CD8-positive, alpha-beta memory T cell (primary cell): ENCODE measurements at regions not wholly inside any gene's neighbourhood (a gene's known extent, or its start where the extent isn't known, plus 50 kb on each side); places are given as distances from the start of the nearest gene placed in this dataset.
A peak's percentile ranks its signal among the peaks of the same experiment; 100 is the strongest.

Experiments
- CTCF ChIA-PET: fragments of 350-600 bp; sonication (Branson Sonifier 250); formaldehyde crosslinking; loops from one replicate; lab custom pipeline; 2021; ENCODE audit warnings: antibody characterized with exemption; lab: Charles Lee
- POLR2A ChIA-PET: fragments of 350-600 bp; sonication (Branson Sonifier 250); formaldehyde crosslinking; loops from one replicate; lab custom pipeline; 2021; ENCODE audit warnings: antibody characterized with exemption; lab: Charles Lee
- DNase-seq, 5 donors: peaks; one replicate each; pipeline versions ENCODE4 v3.0.0 to v3.0.0-alpha.2; 2020 to 2022; ENCODE audit warnings: mixed read lengths in 1 of 5
- H3K27ac ChIP-seq: one replicate; pipeline ENCODE4 v1.7.0; 2013; ENCODE audit warnings: low read depth, mild to moderate bottlenecking, low read length, moderate library complexity
- H3K27me3 ChIP-seq: 2 replicates; pipeline ENCODE4 v1.7.0; 2013; ENCODE audit warnings: low read length, mild to moderate bottlenecking; ENCODE audit not compliant: insufficient read depth, poor library complexity, severe bottlenecking
- H3K36me3 ChIP-seq: 2 replicates; pipeline ENCODE4 v1.7.0; 2013; ENCODE audit warnings: mild to moderate bottlenecking, low read length, moderate library complexity; ENCODE audit not compliant: insufficient read depth
- H3K4me1 ChIP-seq: 2 replicates; pipeline ENCODE4 v1.7.0; 2013; ENCODE audit warnings: mild to moderate bottlenecking, low read length, moderate library complexity; ENCODE audit not compliant: insufficient read depth
- H3K4me3 ChIP-seq: 2 replicates; pipeline ENCODE4 v1.7.0; 2013; ENCODE audit warnings: mild to moderate bottlenecking, low read length
- H3K9me3 ChIP-seq: 2 replicates; pipeline ENCODE4 v1.7.0; 2013; ENCODE audit warnings: mild to moderate bottlenecking, low read length
- H3K27ac Mint-ChIP-seq, 8 donors: one replicate each; pipeline ENCODE4 v1.8.0; 2020 to 2021; ENCODE audit warnings: mixed read lengths in 8 of 8, mild to moderate bottlenecking in 6 of 8, inconsistent platforms in 3 of 8, moderate library complexity in 3 of 8
- H3K27me3 Mint-ChIP-seq, 2 donors: one replicate each; pipeline ENCODE4 v1.8.0; 2020 to 2021; ENCODE audit warnings: mixed read lengths in 2 of 2, mild to moderate bottlenecking in 1 of 2, moderate library complexity in 1 of 2
- H3K36me3 Mint-ChIP-seq, 3 donors: one replicate each; pipeline ENCODE4 v1.8.0; 2020 to 2021; ENCODE audit warnings: mixed read lengths in 3 of 3, inconsistent platforms in 1 of 3, mild to moderate bottlenecking in 1 of 3
- H3K4me1 Mint-ChIP-seq, 3 donors: one replicate each; pipeline ENCODE4 v1.8.0; 2020 to 2021; ENCODE audit warnings: mixed read lengths in 3 of 3, inconsistent platforms in 1 of 3, mild to moderate bottlenecking in 1 of 3
- H3K4me3 Mint-ChIP-seq, 7 donors: one replicate each; pipeline ENCODE4 v1.8.0; 2020 to 2021; ENCODE audit warnings: mixed read lengths in 7 of 7, mild to moderate bottlenecking in 6 of 7, moderate library complexity in 4 of 7, inconsistent platforms in 2 of 7
- H3K9me3 Mint-ChIP-seq, 5 donors: one replicate each; pipeline ENCODE4 v1.8.0; 2020 to 2022; ENCODE audit warnings: mixed read lengths in 5 of 5, mild to moderate bottlenecking in 3 of 5, moderate library complexity in 2 of 5, inconsistent platforms in 1 of 5

GRCh38 chr4:112926819-112927218 is 122.6 kb upstream of the ANK2 start:
- Histone ChIP-seq H3K4me3 (no peak overlapping the region), H3K27ac (no peak overlapping the region), H3K4me1 (no peaks in the 10 kb centered on the region), H3K9me3 (no peaks in the 10 kb centered on the region), H3K27me3 (no peaks in the 10 kb centered on the region), H3K36me3 (no peaks in the 10 kb centered on the region)
- Mint-ChIP-seq H3K4me1 (no peaks in the 10 kb centered on the region), H3K36me3 (no peaks in the 10 kb centered on the region), H3K9me3 (no peaks in the 10 kb centered on the region), H3K27ac (no peak overlapping the region), H3K4me3 (no peak overlapping the region), H3K27me3 (peaks cover 2 to 15% of the 10 kb centered on the region in 2 donors)
- ChIA-PET CTCF (no interaction called here), POLR2A (no interaction called here)
- no peak for DNase-seq

- no peak overlapping the region for H3K27ac Mint-ChIP-seq
- Histone ChIP-seq H3K4me1 (no peaks in the 10 kb centered on the region), H3K9me3 (no peaks in the 10 kb centered on the region), H3K27ac (no peak overlapping the region), H3K27me3 (no peaks in the 10 kb centered on the region), H3K36me3 (no peaks in the 10 kb centered on the region), H3K4me3 (no peak overlapping the region)
- no peaks in the 10 kb centered on the region for H3K9me3 Mint-ChIP-seq
- H3K27me3 Mint-ChIP-seq, result peaks cover 4 to 11% of the 10 kb centered on the region in 2 donors
- H3K4me3 Mint-ChIP-seq, result no peak overlapping the region
- no peak for DNase-seq
- ChIA-PET CTCF (no interaction called here), POLR2A (no interaction called here)
- H3K4me1 Mint-ChIP-seq, result no peaks in the 10 kb centered on the region
- no peaks in the 10 kb centered on the region for H3K36me3 Mint-ChIP-seq
Measured at GRCh38 chr4:112927544-112927943, 121.9 kb upstream of the ANK2 start.

GRCh38 chr4:112931001-112931400 is 118.5 kb upstream of the ANK2 start:
- Mint-ChIP-seq H3K27me3 (peaks cover 4 to 8% of the 10 kb centered on the region in 2 donors), H3K4me1 (no peaks in the 10 kb centered on the region), H3K9me3 (peaks cover 0 to 2% (median 0%) of the 10 kb centered on the region in 5 donors), H3K4me3 (no peak overlapping the region), H3K27ac (no peak overlapping the region), H3K36me3 (no peaks in the 10 kb centered on the region)
- Histone ChIP-seq H3K27ac (no peak overlapping the region), H3K27me3 (no peaks in the 10 kb centered on the region), H3K36me3 (no peaks in the 10 kb centered on the region), H3K4me1 (no peaks in the 10 kb centered on the region), H3K4me3 (no peak overlapping the region), H3K9me3 (no peaks in the 10 kb centered on the region)
- DNase-seq, result no peak
- CTCF ChIA-PET, result no interaction called here
- POLR2A ChIA-PET, result no interaction called here

GRCh38 chr4:112933790-112934189 is 115.7 kb upstream of the ANK2 start:
- no peak overlapping the region for H3K27ac Mint-ChIP-seq
- H3K4me3 Mint-ChIP-seq, result no peak overlapping the region
- CTCF ChIA-PET, result no interaction called here
- H3K36me3 ChIP-seq, result no peaks in the 10 kb centered on the region
- no peaks in the 10 kb centered on the region for H3K36me3 Mint-ChIP-seq
- POLR2A ChIA-PET, result no interaction called here
- no peak for DNase-seq
- no peaks in the 10 kb centered on the region for H3K4me1 Mint-ChIP-seq
- no peak overlapping the region for H3K27ac ChIP-seq
- H3K4me3 ChIP-seq, result no peak overlapping the region
- H3K4me1 ChIP-seq, result no peaks in the 10 kb centered on the region
- peaks cover 0 to 2% (median 0%) of the 10 kb centered on the region in 5 donors for H3K9me3 Mint-ChIP-seq
- peaks cover 6 to 8% of the 10 kb centered on the region in 2 donors for H3K27me3 Mint-ChIP-seq
- H3K9me3 ChIP-seq, result no peaks in the 10 kb centered on the region
- no peaks in the 10 kb centered on the region for H3K27me3 ChIP-seq

- no peaks in the 10 kb centered on the region for H3K4me1 ChIP-seq
- ChIA-PET CTCF (interaction anchor here (1.5 to 1.6 kb wide), 3 partner anchors 10 to 15 kb away, joined by 3 to 9 read pairs (median 6); no protein-coding TSS in a partner anchor), POLR2A (no interaction called here)
- Mint-ChIP-seq H3K4me1 (no peaks in the 10 kb centered on the region), H3K4me3 (no peak overlapping the region), H3K9me3 (peaks cover 0 to 2% (median 0%) of the 10 kb centered on the region in 5 donors), H3K36me3 (no peaks in the 10 kb centered on the region), H3K27ac (peak overlapping the region in 1 of 8 donors; percentile 41), H3K27me3 (peaks cover 3 to 5% of the 10 kb centered on the region in 2 donors)
- H3K36me3 ChIP-seq, result no peaks in the 10 kb centered on the region
- no peak overlapping the region for H3K4me3 ChIP-seq
- no peak overlapping the region for H3K27ac ChIP-seq
- no peaks in the 10 kb centered on the region for H3K27me3 ChIP-seq
- no peak for DNase-seq
- H3K9me3 ChIP-seq, result no peaks in the 10 kb centered on the region
Measured at GRCh38 chr4:112938461-112939058, 110.9 kb upstream of the ANK2 start.

GRCh38 chr4:112939901-112940300 is 109.6 kb upstream of the ANK2 start:
- Histone ChIP-seq H3K36me3 (no peaks in the 10 kb centered on the region), H3K27me3 (no peaks in the 10 kb centered on the region), H3K9me3 (no peaks in the 10 kb centered on the region), H3K4me3 (no peak overlapping the region), H3K27ac (no peak overlapping the region), H3K4me1 (no peaks in the 10 kb centered on the region)
- no peak for DNase-seq
- no peaks in the 10 kb centered on the region for H3K4me1 Mint-ChIP-seq
- H3K9me3 Mint-ChIP-seq, result no peaks in the 10 kb centered on the region
- CTCF ChIA-PET, result interaction anchor here (1.5 kb wide), 1 partner anchor 9 kb away, joined by 3 read pairs; no protein-coding TSS in a partner anchor
- H3K27me3 Mint-ChIP-seq, result peaks cover 3 to 10% of the 10 kb centered on the region in 2 donors
- H3K36me3 Mint-ChIP-seq, result no peaks in the 10 kb centered on the region
- POLR2A ChIA-PET, result no interaction called here
- H3K27ac Mint-ChIP-seq, result no peak overlapping the region
- no peak overlapping the region for H3K4me3 Mint-ChIP-seq

- Histone ChIP-seq H3K9me3 (no peaks in the 10 kb centered on the region), H3K36me3 (no peaks in the 10 kb centered on the region), H3K27ac (no peak overlapping the region), H3K4me3 (no peak overlapping the region), H3K4me1 (no peaks in the 10 kb centered on the region), H3K27me3 (no peaks in the 10 kb centered on the region)
- DNase-seq, result no peak
- Mint-ChIP-seq H3K27me3 (peaks cover 3 to 13% of the 10 kb centered on the region in 2 donors), H3K4me1 (no peaks in the 10 kb centered on the region), H3K4me3 (no peak overlapping the region), H3K27ac (no peak overlapping the region), H3K9me3 (no peaks in the 10 kb centered on the region), H3K36me3 (no peaks in the 10 kb centered on the region)
- ChIA-PET CTCF (interaction anchor here (1.5 kb wide), 1 partner anchor 8 kb away, joined by 3 read pairs; no protein-coding TSS in a partner anchor), POLR2A (no interaction called here)
Measured at GRCh38 chr4:112940336-112940735, 109.1 kb upstream of the ANK2 start.

GRCh38 chr4:112942077-112942476 is 107.4 kb upstream of the ANK2 start:
- Mint-ChIP-seq H3K27me3 (peaks cover 3 to 13% of the 10 kb centered on the region in 2 donors), H3K9me3 (no peaks in the 10 kb centered on the region), H3K4me1 (no peaks in the 10 kb centered on the region), H3K4me3 (no peak overlapping the region), H3K36me3 (no peaks in the 10 kb centered on the region), H3K27ac (no peak overlapping the region)
- ChIA-PET POLR2A (no interaction called here), CTCF (interaction anchor here (1.0 kb wide), 1 partner anchor 17 kb away, joined by 3 read pairs; no protein-coding TSS in a partner anchor)
- no peak for DNase-seq
- H3K4me3 ChIP-seq, result no peak overlapping the region
- no peaks in the 10 kb centered on the region for H3K4me1 ChIP-seq
- H3K36me3 ChIP-seq, result no peaks in the 10 kb centered on the region
- H3K27me3 ChIP-seq, result no peaks in the 10 kb centered on the region
- no peaks in the 10 kb centered on the region for H3K9me3 ChIP-seq
- no peak overlapping the region for H3K27ac ChIP-seq
